ENCODE measurements at regions not wholly inside any gene's neighbourhood (a gene's known extent, or its start where the extent isn't known, plus 50 kb on each side); places are given as distances from the start of the nearest gene placed in this dataset.

DNA sequence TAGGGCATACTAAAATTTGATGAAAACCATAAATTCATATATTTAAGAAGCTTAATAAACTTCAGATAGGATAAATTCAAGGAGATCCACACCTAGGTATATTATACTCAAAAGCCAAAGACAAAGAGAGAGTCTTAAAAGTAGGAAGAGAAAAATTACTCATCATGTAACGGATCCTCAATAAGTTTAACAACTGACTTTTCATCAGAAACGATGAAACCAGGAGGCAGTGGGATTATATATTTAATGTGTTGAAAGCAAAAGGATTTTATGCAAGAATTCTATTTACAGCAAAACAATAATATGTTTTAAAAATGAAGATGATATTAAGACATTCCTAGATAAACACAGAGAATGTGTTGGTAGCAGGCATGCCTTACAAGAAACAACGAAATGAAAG is 202.7 kb downstream of the OXSM start:
- no peak for TF ChIP-seq POLR2A (IDR thresholded peaks at IDR 0.05; ENCODE audit: low read depth, low read length)
- TF ChIP-seq, protein P1, sequence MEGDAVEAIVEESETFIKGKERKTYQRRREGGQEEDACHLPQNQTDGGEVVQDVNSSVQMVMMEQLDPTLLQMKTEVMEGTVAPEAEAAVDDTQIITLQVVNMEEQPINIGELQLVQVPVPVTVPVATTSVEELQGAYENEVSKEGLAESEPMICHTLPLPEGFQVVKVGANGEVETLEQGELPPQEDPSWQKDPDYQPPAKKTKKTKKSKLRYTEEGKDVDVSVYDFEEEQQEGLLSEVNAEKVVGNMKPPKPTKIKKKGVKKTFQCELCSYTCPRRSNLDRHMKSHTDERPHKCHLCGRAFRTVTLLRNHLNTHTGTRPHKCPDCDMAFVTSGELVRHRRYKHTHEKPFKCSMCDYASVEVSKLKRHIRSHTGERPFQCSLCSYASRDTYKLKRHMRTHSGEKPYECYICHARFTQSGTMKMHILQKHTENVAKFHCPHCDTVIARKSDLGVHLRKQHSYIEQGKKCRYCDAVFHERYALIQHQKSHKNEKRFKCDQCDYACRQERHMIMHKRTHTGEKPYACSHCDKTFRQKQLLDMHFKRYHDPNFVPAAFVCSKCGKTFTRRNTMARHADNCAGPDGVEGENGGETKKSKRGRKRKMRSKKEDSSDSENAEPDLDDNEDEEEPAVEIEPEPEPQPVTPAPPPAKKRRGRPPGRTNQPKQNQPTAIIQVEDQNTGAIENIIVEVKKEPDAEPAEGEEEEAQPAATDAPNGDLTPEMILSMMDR (IDR thresholded peaks at IDR 0.05; ENCODE audit: extremely low read depth in 1 of 2, insufficient read depth in 1 of 2, low read depth in 1 of 2, low read length in 2 of 2), result no peak
- TF ChIP-seq GATA2 (IDR thresholded peaks at IDR 0.05; ENCODE audit: insufficient read depth, insufficient read length, low read depth, low read length), result no peak
- TF ChIP-seq POLR2AphosphoS5 (IDR thresholded peaks at IDR 0.05; ENCODE audit: insufficient read depth, low read depth, low read length), result no peak
- TF ChIP-seq EZH2 (IDR thresholded peaks at IDR 0.05; ENCODE audit: borderline replicate concordance, low read depth, low read length, severe bottlenecking), result no peak
- TF ChIP-seq, protein P2, sequence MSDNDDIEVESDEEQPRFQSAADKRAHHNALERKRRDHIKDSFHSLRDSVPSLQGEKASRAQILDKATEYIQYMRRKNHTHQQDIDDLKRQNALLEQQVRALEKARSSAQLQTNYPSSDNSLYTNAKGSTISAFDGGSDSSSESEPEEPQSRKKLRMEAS (IDR thresholded peaks at IDR 0.05; ENCODE audit: insufficient read depth, insufficient read length), result no peak
- no peak for TF ChIP-seq MYC (IDR thresholded peaks at IDR 0.05; ENCODE audit: low read depth, low read length)
- no peak for TF ChIP-seq JUN (IDR thresholded peaks at IDR 0.05; ENCODE audit: borderline replicate concordance, insufficient read depth, insufficient read length, low read depth)
- no peak for TF ChIP-seq FOS (IDR thresholded peaks at IDR 0.05; ENCODE audit: borderline replicate concordance, insufficient read depth, low read length)

Data from endothelial cell of umbilical vein (primary cell).